Activated T-cell treated with anti-CD3 and anti-CD28 coated beads, Interleukin-2, amount 50 U/mL, for 72 hours (primary cell): ENCODE measurements at regions not wholly inside any gene's neighbourhood (a gene's known extent, or its start where the extent isn't known, plus 50 kb on each side); places are given as distances from the start of the nearest gene placed in this dataset.

Experiments
- ATAC-seq, 2 donors: fragments of 150-1000 bp; cut with Tn5 transposase; replicated peaks in 1 of 2; 2 replicates each; pipeline ENCODE4 v1.10.0; 2021; ENCODE audit warnings: moderate library complexity in 2 of 2, mild to moderate bottlenecking in 1 of 2
- DNase-seq, 2 donors: peaks; one replicate each; pipeline ENCODE4 v3.0.0; 2021 to 2022; ENCODE audit warnings: mixed read lengths in 1 of 2
- H3K27ac Mint-ChIP-seq: one replicate; pipeline ENCODE4 v1.8.0; 2022; ENCODE audit warnings: mild to moderate bottlenecking, moderate library complexity, mixed read lengths
- H3K27me3 Mint-ChIP-seq: one replicate; pipeline ENCODE4 v1.8.0; 2022; ENCODE audit warnings: low read depth, mixed read lengths
- H3K36me3 Mint-ChIP-seq, 2 donors: one replicate each; pipeline ENCODE4 v1.8.0; 2022; ENCODE audit warnings: mixed read lengths in 2 of 2, mild to moderate bottlenecking in 1 of 2; ENCODE audit not compliant: insufficient read depth in 2 of 2
- H3K4me1 Mint-ChIP-seq: one replicate; pipeline ENCODE4 v1.8.0; 2022; ENCODE audit warnings: low read depth, mixed read lengths
- H3K4me3 Mint-ChIP-seq, 2 donors: one replicate each; pipeline ENCODE4 v1.8.0; 2022; ENCODE audit warnings: mild to moderate bottlenecking in 2 of 2, mixed read lengths in 2 of 2, moderate library complexity in 2 of 2
- H3K9me3 Mint-ChIP-seq, 2 donors: one replicate each; pipeline ENCODE4 v1.8.0; 2022; ENCODE audit warnings: mixed read lengths in 2 of 2

DNA sequence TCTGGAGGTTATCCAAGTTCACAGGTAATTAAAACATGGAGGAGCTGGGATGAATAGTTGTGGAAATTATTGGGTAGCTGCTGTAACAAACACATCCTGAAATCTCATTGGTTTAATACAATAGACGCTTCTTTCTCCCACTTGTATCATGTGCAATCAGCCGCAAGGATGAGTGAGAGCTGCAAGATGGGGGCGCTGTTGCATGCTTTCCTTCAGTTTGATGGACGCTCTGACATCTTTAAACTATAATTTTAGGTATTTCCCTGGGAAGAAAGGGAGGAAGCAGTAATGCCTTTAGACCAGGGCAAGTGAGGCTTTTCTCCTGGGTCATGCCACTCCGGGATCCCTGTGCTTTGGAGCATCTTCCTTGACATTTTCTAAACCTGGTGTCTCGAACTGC, 178.7 kb downstream of the PAWR start:
- Mint-ChIP-seq H3K36me3 (peaks cover 3 to 8% of the 10 kb centered on the region in 2 donors), H3K4me1 (no peaks in the 10 kb centered on the region), H3K27me3 (no peaks in the 10 kb centered on the region), H3K27ac (no peak overlapping the region), H3K9me3 (peaks cover 5 to 12% of the 10 kb centered on the region in 2 donors), H3K4me3 (no peak overlapping the region)
- ATAC-seq (no peak), DNase-seq (no peak)

- Mint-ChIP-seq H3K4me1 (no peaks in the 10 kb centered on the region), H3K27ac (no peak overlapping the region), H3K4me3 (no peak overlapping the region), H3K9me3 (peaks cover 0 to 6% of the 10 kb centered on the region in 2 donors), H3K27me3 (no peaks in the 10 kb centered on the region), H3K36me3 (peaks cover 0 to 3% of the 10 kb centered on the region in 2 donors)
- ATAC-seq (no peak), DNase-seq (no peak)
Observed at GRCh38 chr12:79508622-79509021, 182.1 kb downstream of the PAWR start.
